PFSK-1 (cell line): ENCODE measurements at regions not wholly inside any gene's neighbourhood (a gene's known extent, or its start where the extent isn't known, plus 50 kb on each side); places are given as distances from the start of the nearest gene placed in this dataset.

ENCODE experiments used
- FOXP2 ChIP-seq: optimal IDR thresholded peaks from 2 replicates; pipeline ENCODE3; 2011; ENCODE audit warnings: borderline replicate concordance, control low read depth, inconsistent platforms; ENCODE audit not compliant: insufficient read depth; ENCODE audit errors: extremely low read length, extremely low read depth
- POLR2AphosphoS5 ChIP-seq: IDR thresholded peaks from 2 replicates; pipeline ENCODE4 v1.6.1; 2012; ENCODE audit warnings: low read depth, mild to moderate bottlenecking, control low read depth, low read length, moderate library complexity
- SIN3A ChIP-seq: IDR thresholded peaks from 2 replicates; pipeline ENCODE4 v1.6.1; 2012; ENCODE audit warnings: mild to moderate bottlenecking, low read length, moderate library complexity, borderline replicate concordance; ENCODE audit not compliant: insufficient read depth
- TAF1 ChIP-seq: IDR thresholded peaks from 2 replicates; pipeline ENCODE4 v1.6.1; 2012; ENCODE audit warnings: low read length, control low read depth, borderline replicate concordance; ENCODE audit not compliant: insufficient read depth
- TF ChIP-seq, protein P1 (sequence below), 2 experiments: IDR thresholded peaks; 2 replicates each; pipeline versions ENCODE4 v1.6.1 to v1.8.0; 2011 to 2012; ENCODE audit warnings: low read depth in 2 of 2, low read length in 2 of 2, control low read depth in 1 of 2, inconsistent platforms in 1 of 2, mild to moderate bottlenecking in 1 of 2, moderate library complexity in 1 of 2; ENCODE audit not compliant: insufficient read depth in 1 of 2

DNA sequence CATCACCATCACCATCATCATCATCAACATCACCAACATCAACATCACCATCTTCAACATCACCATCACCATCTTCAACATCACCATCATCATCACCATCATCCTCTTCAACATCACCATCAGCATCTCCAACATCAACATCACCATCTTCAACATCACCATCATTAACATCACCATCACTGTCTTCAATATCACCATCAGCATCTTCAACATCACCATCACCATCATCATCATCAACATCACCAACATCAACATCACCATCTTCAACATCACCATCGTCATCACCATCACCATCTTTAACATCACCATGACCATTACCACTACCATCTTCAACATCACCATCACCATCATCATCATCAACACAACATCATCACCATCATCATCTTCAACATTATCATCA is 267.2 kb downstream of the SP3 start:
- TF ChIP-seq POLR2AphosphoS5 (no peak), SIN3A (no peak), FOXP2 (no peak), TAF1 (no peak)
- TF ChIP-seq, protein P1, sequence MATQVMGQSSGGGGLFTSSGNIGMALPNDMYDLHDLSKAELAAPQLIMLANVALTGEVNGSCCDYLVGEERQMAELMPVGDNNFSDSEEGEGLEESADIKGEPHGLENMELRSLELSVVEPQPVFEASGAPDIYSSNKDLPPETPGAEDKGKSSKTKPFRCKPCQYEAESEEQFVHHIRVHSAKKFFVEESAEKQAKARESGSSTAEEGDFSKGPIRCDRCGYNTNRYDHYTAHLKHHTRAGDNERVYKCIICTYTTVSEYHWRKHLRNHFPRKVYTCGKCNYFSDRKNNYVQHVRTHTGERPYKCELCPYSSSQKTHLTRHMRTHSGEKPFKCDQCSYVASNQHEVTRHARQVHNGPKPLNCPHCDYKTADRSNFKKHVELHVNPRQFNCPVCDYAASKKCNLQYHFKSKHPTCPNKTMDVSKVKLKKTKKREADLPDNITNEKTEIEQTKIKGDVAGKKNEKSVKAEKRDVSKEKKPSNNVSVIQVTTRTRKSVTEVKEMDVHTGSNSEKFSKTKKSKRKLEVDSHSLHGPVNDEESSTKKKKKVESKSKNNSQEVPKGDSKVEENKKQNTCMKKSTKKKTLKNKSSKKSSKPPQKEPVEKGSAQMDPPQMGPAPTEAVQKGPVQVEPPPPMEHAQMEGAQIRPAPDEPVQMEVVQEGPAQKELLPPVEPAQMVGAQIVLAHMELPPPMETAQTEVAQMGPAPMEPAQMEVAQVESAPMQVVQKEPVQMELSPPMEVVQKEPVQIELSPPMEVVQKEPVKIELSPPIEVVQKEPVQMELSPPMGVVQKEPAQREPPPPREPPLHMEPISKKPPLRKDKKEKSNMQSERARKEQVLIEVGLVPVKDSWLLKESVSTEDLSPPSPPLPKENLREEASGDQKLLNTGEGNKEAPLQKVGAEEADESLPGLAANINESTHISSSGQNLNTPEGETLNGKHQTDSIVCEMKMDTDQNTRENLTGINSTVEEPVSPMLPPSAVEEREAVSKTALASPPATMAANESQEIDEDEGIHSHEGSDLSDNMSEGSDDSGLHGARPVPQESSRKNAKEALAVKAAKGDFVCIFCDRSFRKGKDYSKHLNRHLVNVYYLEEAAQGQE (IDR thresholded peaks at IDR 0.05; ENCODE audit: insufficient read depth in 1 of 2, low read depth in 2 of 2, low read length in 2 of 2): no peak

DNA sequence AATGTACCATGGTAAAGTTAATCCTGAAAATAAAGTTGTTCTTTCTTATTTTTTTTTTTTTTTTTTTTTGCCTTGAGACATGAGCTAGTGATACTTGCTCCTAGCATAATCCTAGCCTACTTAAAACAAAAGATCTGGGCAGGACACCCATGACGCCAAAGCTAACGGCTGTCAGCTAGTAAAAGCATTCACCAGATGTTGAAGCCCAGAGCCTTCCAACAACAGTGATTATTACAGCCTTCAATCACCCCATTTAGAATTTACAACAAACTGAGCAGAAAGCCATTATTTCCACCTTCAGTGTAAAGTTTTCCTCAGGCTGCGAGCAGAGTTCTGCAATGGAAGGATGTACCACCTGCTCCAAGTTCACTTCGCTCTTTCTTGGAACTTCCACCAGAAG is 259.5 kb downstream of the SP3 start:
- TF ChIP-seq SIN3A: no peak
- TF ChIP-seq POLR2AphosphoS5: no peak
- TF ChIP-seq, protein P1 (IDR thresholded peaks at IDR 0.05; ENCODE audit: insufficient read depth in 1 of 2, low read depth in 2 of 2, low read length in 2 of 2): no peak
- TF ChIP-seq TAF1: no peak

DNA sequence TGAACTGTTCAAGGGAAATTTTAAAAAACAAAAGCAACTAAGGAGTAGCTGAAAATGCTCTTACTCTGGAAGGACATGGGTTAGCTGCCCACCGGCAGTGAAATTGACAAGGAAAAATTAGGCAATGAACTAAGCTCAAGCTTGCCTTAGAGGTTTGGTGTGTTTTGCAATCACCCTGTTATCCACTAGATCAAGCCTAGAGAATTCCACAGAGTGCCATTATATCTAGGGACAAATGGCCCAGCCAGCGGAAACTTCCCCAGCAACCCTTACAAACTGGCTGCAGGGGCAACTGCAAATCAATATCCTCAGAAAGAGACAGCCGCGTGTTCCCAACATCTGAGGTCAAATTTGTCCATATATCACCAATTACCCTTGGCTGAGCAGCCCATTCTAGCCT is 258.2 kb downstream of the SP3 start:
- TF ChIP-seq TAF1 (no peak), POLR2AphosphoS5 (no peak), SIN3A (no peak), FOXP2 (no peak)
- TF ChIP-seq, protein P1 (IDR thresholded peaks at IDR 0.05; ENCODE audit: insufficient read depth in 1 of 2, low read depth in 2 of 2, low read length in 2 of 2): no peak

DNA sequence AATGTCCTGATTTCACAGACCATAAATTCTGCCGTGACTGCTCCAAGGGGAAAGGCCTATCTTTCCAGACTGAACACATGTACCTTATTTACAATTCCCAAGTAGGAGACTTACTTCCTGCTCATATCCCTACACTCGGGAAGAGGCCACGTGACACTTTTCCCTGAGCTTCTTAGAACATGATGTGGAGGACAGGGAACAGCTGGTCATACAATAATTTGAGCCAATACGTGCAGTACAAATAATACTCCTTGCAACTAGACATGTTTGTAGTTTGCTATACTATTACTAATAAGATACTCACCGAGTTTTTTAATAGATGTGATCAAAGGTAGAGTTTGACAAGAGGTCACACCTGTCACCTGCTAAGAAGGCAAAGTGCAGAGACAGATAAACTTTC is 256.4 kb downstream of the SP3 start:
- TF ChIP-seq FOXP2 (no peak), POLR2AphosphoS5 (no peak), TAF1 (no peak), SIN3A (no peak)
- TF ChIP-seq, protein P1 (IDR thresholded peaks at IDR 0.05; ENCODE audit: insufficient read depth in 1 of 2, low read depth in 2 of 2, low read length in 2 of 2): no peak

DNA sequence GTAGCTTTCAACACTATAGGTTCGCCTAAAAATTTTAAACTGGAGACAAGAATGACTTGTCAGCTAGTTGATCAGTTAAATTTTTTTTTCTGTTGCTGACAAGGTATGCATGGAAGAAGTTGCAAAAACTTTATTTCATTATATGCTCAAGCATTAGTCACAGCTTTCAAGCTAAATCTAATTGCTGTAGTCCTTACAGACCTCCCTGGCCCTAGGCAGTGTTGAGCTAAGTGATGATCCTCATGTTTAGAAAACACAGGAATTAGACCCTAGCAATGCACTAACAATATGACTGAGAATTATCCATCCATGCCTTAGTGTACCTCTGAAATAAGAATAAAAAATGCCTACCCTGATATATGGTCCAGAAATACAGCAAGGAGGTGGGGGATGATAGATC is 253.4 kb downstream of the SP3 start:
- TF ChIP-seq, protein P1 (IDR thresholded peaks at IDR 0.05; ENCODE audit: insufficient read depth in 1 of 2, low read depth in 2 of 2, low read length in 2 of 2): no peak
- no peak for TF ChIP-seq POLR2AphosphoS5
- no peak for TF ChIP-seq SIN3A
